HepG2 (cell line): ENCODE measurements at regions not wholly inside any gene's neighbourhood (a gene's known extent, or its start where the extent isn't known, plus 50 kb on each side); places are given as distances from the start of the nearest gene placed in this dataset.

Experiments
- ATAC-seq: fragments of 200-7000 bp; cut with Tn5 transposase; 3 replicates; pipeline ENCODE4 v1.9.1; 2020; ENCODE audit warnings: mild to moderate bottlenecking, moderate library complexity
- BruUV-seq: library from RNA; stranded (reverse); fragments of 400-500 nt; replicated peaks from 2 replicates; lab custom pipeline; 2021; lab: Mats Ljungman, UMichigan
- CTCF ChIA-PET: fragments of 300-600 bp; formaldehyde crosslinking; extraction: SDS; loops from one replicate; lab custom pipeline; 2021; ENCODE audit warnings: low total read pairs, inconsistent platforms, low intra/inter-chr PET ratio; lab: Yijun Ruan, JAX
- POLR2A ChIA-PET: fragments of 350-600 bp; sonication (Branson Sonifier 250); formaldehyde crosslinking; loops from one replicate; lab custom pipeline; 2020; ENCODE audit warnings: antibody characterized with exemption, inconsistent platforms; lab: Yijun Ruan, JAX
- DNase-seq: peaks from one replicate; pipeline ENCODE4 v3.0.0-alpha.2; 2015; ENCODE audit warnings: low spot score
- FAIRE-seq: peaks from 3 replicates; lab custom pipeline; 2011; peaks lifted over from hg19 to GRCh38; lab: Jason Lieb, UNC
- H2AFZ ChIP-seq: one replicate; pipeline ENCODE4 v1.6.1; 2011; ENCODE audit warnings: low read length, inconsistent platforms
- H3K27ac ChIP-seq: fragments of 300-600 bp; 3 replicates; pipeline ENCODE4 v1.8.0; 2011; ENCODE audit warnings: mixed run types, mild to moderate bottlenecking, mixed read lengths, low read length, inconsistent platforms; ENCODE audit not compliant: insufficient read depth; ENCODE audit errors: extremely low read length
- H3K27me3 ChIP-seq, 2 experiments: fragments of 200-600 bp in 1 of 2; 2 replicates in 1 of 2; 3 replicates in 1 of 2; pipeline versions ENCODE4 v1.6.0 to v1.8.0; 2011; ENCODE audit warnings: low read length in 2 of 2, mild to moderate bottlenecking in 2 of 2, moderate library complexity in 2 of 2, inconsistent platforms in 1 of 2; ENCODE audit not compliant: insufficient read depth in 2 of 2, control insufficient read depth in 1 of 2
- H3K36me3 ChIP-seq, 2 experiments: fragments of 200-600 bp in 1 of 2; replicated peaks in 1 of 2; 2 replicates in 1 of 2; 3 replicates in 1 of 2; pipeline versions ENCODE4 v1.5.1 to v1.8.0; 2011; ENCODE audit warnings: low read length in 2 of 2, inconsistent platforms in 1 of 2; ENCODE audit not compliant: insufficient read depth in 2 of 2, control insufficient read depth in 1 of 2
- H3K4me1 ChIP-seq: 2 replicates; pipeline ENCODE4 v1.5.1; 2012; ENCODE audit warnings: low read length, inconsistent platforms; ENCODE audit not compliant: insufficient read depth
- H3K4me2 ChIP-seq: 2 replicates; pipeline ENCODE4 v1.6.0; 2011; ENCODE audit warnings: low read depth, low read length, inconsistent platforms
- H3K4me3 ChIP-seq, 3 experiments: fragments of 200-600 bp in 1 of 3; sonication (generic), shearing (Covaris generic) in 1 of 3; replicated peaks in 1 of 3; 2 replicates each; pipeline ENCODE4 v1.5.1; 2011 to 2016; ENCODE audit warnings: low read length in 3 of 3, inconsistent platforms in 2 of 3, low read depth in 2 of 3, mild to moderate bottlenecking in 2 of 3, control low read depth in 1 of 3, mixed read lengths in 1 of 3; ENCODE audit not compliant: insufficient read depth in 1 of 3
- H3K79me2 ChIP-seq: one replicate; pipeline ENCODE4 v1.6.1; 2011; ENCODE audit warnings: low read length, inconsistent platforms; ENCODE audit not compliant: insufficient read depth
- H3K9ac ChIP-seq: 2 replicates; pipeline ENCODE4 v1.6.0; 2011; ENCODE audit warnings: mild to moderate bottlenecking, low read depth, low read length, inconsistent platforms; ENCODE audit not compliant: insufficient read depth
- H3K9me3 ChIP-seq: 2 replicates; pipeline ENCODE4 v1.5.1; 2012; ENCODE audit warnings: mild to moderate bottlenecking, low read length
- H4K20me1 ChIP-seq: 2 replicates; pipeline ENCODE4 v1.6.0; 2011; ENCODE audit warnings: inconsistent platforms, mild to moderate bottlenecking, low read length, moderate library complexity; ENCODE audit not compliant: insufficient read depth
- ATF7 ChIP-seq, 2 experiments: fragments of 450-650 bp in 1 of 2; sonication (generic) in 1 of 2; formaldehyde crosslinking in 1 of 2; IDR thresholded peaks; 2 replicates each; pipeline versions ENCODE4 v1.4.0 to v1.6.1; 2016 to 2020; ENCODE audit warnings: antibody characterized with exemption in 1 of 2, mild to moderate bottlenecking in 1 of 2, missing genetic modification reagents in 1 of 2
- DRAP1 ChIP-seq: IDR thresholded peaks from 2 replicates; pipeline ENCODE4 v1.6.1; 2016; ENCODE audit warnings: missing genetic modification reagents, missing compliant biosample characterization
- ERF ChIP-seq: IDR thresholded peaks from 2 replicates; pipeline ENCODE4 v1.6.1; 2018; ENCODE audit warnings: missing biosample characterization, missing genetic modification reagents
- FOXP1 ChIP-seq, 2 experiments: fragments of 450-650 bp in 1 of 2; IDR thresholded peaks; 2 replicates each; pipeline ENCODE4 v1.6.1; 2017 to 2018; ENCODE audit warnings: antibody characterized with exemption in 1 of 2
- HDAC2 ChIP-seq: sonication (generic); formaldehyde crosslinking; IDR thresholded peaks from 2 replicates; pipeline ENCODE4 v1.4.0; 2020; ENCODE audit warnings: missing genetic modification reagents
- HMGA1 ChIP-seq: sonication (generic); formaldehyde crosslinking; conservative IDR thresholded peaks from 2 replicates; pipeline ENCODE4 v1.4.0; 2020; ENCODE audit warnings: missing genetic modification reagents
- MED13 ChIP-seq: sonication (generic); formaldehyde crosslinking; IDR thresholded peaks from 2 replicates; pipeline ENCODE4 v1.5.0; 2020; ENCODE audit warnings: missing genetic modification reagents
- PRPF4 ChIP-seq: fragments of 200-400 bp; formaldehyde crosslinking; IDR thresholded peaks from 2 replicates; pipeline ENCODE4 v1.6.1; 2016; ENCODE audit warnings: low read length, low read depth; ENCODE audit not compliant: poor library complexity, severe bottlenecking
- RFX1 ChIP-seq: fragments of 450-650 bp; IDR thresholded peaks from 2 replicates; pipeline ENCODE4 v1.6.1; 2017
- SOX13 ChIP-seq, 3 experiments: fragments of 450-650 bp in 1 of 3; sonication (generic) in 1 of 3; formaldehyde crosslinking in 1 of 3; IDR thresholded peaks in 2 of 3; conservative IDR thresholded peaks in 1 of 3; 2 replicates each; pipeline versions ENCODE4 v1.5.0 to v1.6.1; 2016 to 2020; ENCODE audit warnings: antibody characterized with exemption in 1 of 3, mild to moderate bottlenecking in 1 of 3, missing compliant biosample characterization in 1 of 3, missing genetic modification reagents in 1 of 3, moderate library complexity in 1 of 3
- TFE3 ChIP-seq: IDR thresholded peaks from 2 replicates; pipeline ENCODE4 v1.6.1; 2016
- TOE1 ChIP-seq: sonication (generic); formaldehyde crosslinking; IDR thresholded peaks from 2 replicates; pipeline ENCODE4 v1.4.0; 2020; ENCODE audit warnings: mild to moderate bottlenecking, missing genetic modification reagents
- ZBTB26 ChIP-seq: IDR thresholded peaks from 2 replicates; pipeline ENCODE4 v1.6.1; 2016; ENCODE audit warnings: missing compliant biosample characterization, missing genetic modification reagents, borderline replicate concordance
- ZEB1 ChIP-seq: IDR thresholded peaks from 2 replicates; pipeline ENCODE4 v1.6.1; 2012; ENCODE audit warnings: mild to moderate bottlenecking, low read depth, inconsistent platforms; ENCODE audit not compliant: insufficient replicate concordance
- ZNF274 ChIP-seq: sonication (generic); formaldehyde crosslinking; IDR thresholded peaks from 2 replicates; pipeline ENCODE4 v1.5.1; 2020; ENCODE audit warnings: mild to moderate bottlenecking, missing genetic modification reagents
- ZNF550 ChIP-seq: sonication (generic); formaldehyde crosslinking; IDR thresholded peaks from 2 replicates; pipeline ENCODE4 v1.4.0; 2020; ENCODE audit warnings: mild to moderate bottlenecking, missing genetic modification reagents, borderline replicate concordance
- ZNF557 ChIP-seq: sonication (generic); formaldehyde crosslinking; IDR thresholded peaks from 2 replicates; pipeline ENCODE4 v1.4.0; 2020; ENCODE audit warnings: missing genetic modification reagents
- WGBS: methylation state at CpG from one replicate; pipeline ENCODE4 v1.1.6; 2017; ENCODE audit warnings: low lambda C conversion rate; 5-methylcytosine and 5-hydroxymethylcytosine counted together
- in situ Hi-C: cut with HindIII; loops from 2 replicates; pipeline ENCODE4 v1.10.0; 2017; ENCODE audit warnings: low pct_unique_long_range_greater_than_20kb; ENCODE audit not compliant: extremely low pct_ligation_motif_present
- intact Hi-C: fragments of 100-400 bp; cut with micrococcal nuclease; formaldehyde crosslinking; loops from one replicate; pipeline ENCODE4 v1.10.0; 2022; ENCODE audit not compliant: unreplicated experiment
- TF ChIP-seq, protein P1 (sequence below): sonication (generic); formaldehyde crosslinking; IDR thresholded peaks from 2 replicates; pipeline ENCODE4 v1.4.0; 2020; ENCODE audit warnings: missing genetic modification reagents

DNA sequence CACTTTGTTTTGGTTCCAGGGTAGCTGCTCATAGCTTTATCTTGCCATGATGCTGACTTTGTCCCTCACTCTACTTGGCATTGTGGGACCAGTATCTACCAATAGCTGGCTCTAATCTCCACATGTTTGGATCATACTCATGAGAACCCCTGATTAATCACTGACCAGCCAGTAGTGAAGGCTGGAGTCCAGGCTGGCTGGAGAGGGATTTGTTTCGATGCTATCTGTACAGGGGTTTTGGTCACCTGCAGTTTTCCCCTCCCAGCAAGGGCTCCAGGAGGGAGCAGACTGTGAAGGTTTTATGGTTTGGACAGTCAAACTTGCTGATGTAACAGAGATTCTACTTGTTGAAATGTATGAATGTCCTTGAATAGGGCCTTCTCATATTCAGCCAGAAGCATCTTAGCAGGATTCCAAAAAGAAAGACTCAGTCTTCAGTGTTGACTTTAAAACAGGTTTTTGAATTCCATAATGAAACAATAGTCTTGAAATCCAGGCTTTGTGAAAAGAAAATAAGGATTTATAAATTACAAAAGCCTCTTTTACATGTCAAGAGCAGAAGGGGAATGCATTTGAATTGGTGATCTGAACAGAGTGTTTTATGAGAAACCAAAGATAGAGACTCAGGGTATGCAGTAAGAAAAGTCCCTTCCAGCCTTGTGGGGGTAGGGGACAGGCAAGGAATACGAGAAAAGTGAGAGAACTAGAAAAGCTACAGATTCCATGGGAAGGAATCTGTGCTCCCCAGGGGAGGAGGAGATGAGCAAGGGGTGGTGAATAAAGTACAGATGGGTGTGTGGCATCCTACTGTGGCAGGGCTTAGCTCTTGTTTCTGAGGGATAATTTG is 103.1 kb upstream of the SHISA3 start:
- no peak for FAIRE-seq
- WGBS: 8% methylated on average over 2 of the region's 2 CpGs
- no TSS peak for BruUV-seq

More for the DNA sequence above, 103.1 kb upstream of the SHISA3 start:
- Histone ChIP-seq H3K27me3 (no peaks in the 10 kb centered on the region; a peak in 1 of 5 replicates), H3K4me2 (no peak overlapping the region), H2AFZ (no peak overlapping the region), H3K27ac (no peak overlapping the region), H3K9ac (no peak overlapping the region), H3K4me1 (no peaks in the 10 kb centered on the region), H3K79me2 (no peaks in the 10 kb centered on the region), H3K9me3 (no peaks in the 10 kb centered on the region), H3K36me3 (no peaks in the 10 kb centered on the region), H3K4me3 (no peak overlapping the region), H4K20me1 (no peaks in the 10 kb centered on the region)
- in situ Hi-C loops (no loop called here), intact Hi-C loops (no loop called here)
- no peak for DNase-seq
- POLR2A ChIA-PET: no interaction called here
- ATAC-seq: no peak
- TF ChIP-seq FOXP1 (IDR thresholded peaks at IDR 0.05): no peak
- no peak for TF ChIP-seq FOXP1 (CRISPR knock-in tag; IDR thresholded peaks at IDR 0.05)
- TF ChIP-seq ERF: no peak
- TF ChIP-seq ZNF550: no peak
- no peak for TF ChIP-seq SOX13 (IDR thresholded peaks at IDR 0.05)
- no peak for TF ChIP-seq SOX13 (CRISPR knock-in tag; conservative IDR thresholded peaks at IDR 0.05 in 1 of 2, IDR thresholded peaks at IDR 0.05 in 1 of 2)
- no peak for TF ChIP-seq TOE1 (CRISPR knock-in tag)
- TF ChIP-seq MED13 (CRISPR knock-in tag): no peak
- TF ChIP-seq ATF7 (IDR thresholded peaks at IDR 0.05): no peak
- no peak for TF ChIP-seq ATF7 (CRISPR knock-in tag; IDR thresholded peaks at IDR 0.05)
- no peak for TF ChIP-seq TFE3 (CRISPR knock-in tag)
- no peak for TF ChIP-seq ZNF274 (CRISPR knock-in tag)
- TF ChIP-seq, protein P1, sequence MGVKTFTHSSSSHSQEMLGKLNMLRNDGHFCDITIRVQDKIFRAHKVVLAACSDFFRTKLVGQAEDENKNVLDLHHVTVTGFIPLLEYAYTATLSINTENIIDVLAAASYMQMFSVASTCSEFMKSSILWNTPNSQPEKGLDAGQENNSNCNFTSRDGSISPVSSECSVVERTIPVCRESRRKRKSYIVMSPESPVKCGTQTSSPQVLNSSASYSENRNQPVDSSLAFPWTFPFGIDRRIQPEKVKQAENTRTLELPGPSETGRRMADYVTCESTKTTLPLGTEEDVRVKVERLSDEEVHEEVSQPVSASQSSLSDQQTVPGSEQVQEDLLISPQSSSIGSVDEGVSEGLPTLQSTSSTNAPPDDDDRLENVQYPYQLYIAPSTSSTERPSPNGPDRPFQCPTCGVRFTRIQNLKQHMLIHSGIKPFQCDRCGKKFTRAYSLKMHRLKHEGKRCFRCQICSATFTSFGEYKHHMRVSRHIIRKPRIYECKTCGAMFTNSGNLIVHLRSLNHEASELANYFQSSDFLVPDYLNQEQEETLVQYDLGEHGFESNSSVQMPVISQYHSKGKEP: no peak
- TF ChIP-seq ZEB1: no peak
- TF ChIP-seq PRPF4: no peak
- TF ChIP-seq HDAC2 (CRISPR knock-in tag): no peak
- TF ChIP-seq RFX1: no peak
- no peak for TF ChIP-seq ZBTB26 (CRISPR knock-in tag)
- TF ChIP-seq HMGA1: no peak
- TF ChIP-seq ZNF557 (CRISPR knock-in tag): no peak
- TF ChIP-seq DRAP1: no peak
- CTCF ChIA-PET: no interaction called here
